ENCODE measurements at regions not wholly inside any gene's neighbourhood (a gene's known extent, or its start where the extent isn't known, plus 50 kb on each side); places are given as distances from the start of the nearest gene placed in this dataset.

DNA sequence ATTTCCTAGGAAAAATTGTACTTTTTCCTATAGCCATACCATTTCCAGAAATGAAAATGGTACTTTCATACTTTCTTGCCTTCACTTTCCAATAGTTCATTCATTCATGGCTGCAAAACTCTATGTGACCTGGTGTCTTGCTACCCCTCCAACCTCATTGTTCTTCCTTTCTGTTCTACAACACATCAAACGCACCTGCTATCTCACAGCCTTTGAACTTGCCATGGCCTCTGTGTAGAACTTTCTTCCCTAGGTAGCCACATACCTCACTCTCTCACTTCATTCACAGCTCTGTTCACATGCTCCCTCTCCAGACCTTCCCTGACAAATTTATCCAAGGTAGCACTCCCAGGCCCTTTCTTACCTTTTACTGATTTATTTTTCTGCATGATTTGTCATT is 149.2 kb downstream of the DUSP6 start:
- TF ChIP-seq, protein P1, sequence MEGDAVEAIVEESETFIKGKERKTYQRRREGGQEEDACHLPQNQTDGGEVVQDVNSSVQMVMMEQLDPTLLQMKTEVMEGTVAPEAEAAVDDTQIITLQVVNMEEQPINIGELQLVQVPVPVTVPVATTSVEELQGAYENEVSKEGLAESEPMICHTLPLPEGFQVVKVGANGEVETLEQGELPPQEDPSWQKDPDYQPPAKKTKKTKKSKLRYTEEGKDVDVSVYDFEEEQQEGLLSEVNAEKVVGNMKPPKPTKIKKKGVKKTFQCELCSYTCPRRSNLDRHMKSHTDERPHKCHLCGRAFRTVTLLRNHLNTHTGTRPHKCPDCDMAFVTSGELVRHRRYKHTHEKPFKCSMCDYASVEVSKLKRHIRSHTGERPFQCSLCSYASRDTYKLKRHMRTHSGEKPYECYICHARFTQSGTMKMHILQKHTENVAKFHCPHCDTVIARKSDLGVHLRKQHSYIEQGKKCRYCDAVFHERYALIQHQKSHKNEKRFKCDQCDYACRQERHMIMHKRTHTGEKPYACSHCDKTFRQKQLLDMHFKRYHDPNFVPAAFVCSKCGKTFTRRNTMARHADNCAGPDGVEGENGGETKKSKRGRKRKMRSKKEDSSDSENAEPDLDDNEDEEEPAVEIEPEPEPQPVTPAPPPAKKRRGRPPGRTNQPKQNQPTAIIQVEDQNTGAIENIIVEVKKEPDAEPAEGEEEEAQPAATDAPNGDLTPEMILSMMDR (conservative IDR thresholded peaks at IDR 0.05) = no peak
- TF ChIP-seq EZH2 (IDR thresholded peaks at IDR 0.05; ENCODE audit: low read depth) = no peak
